Smooth muscle cell (in vitro differentiated cells): ENCODE measurements at regions not wholly inside any gene's neighbourhood (a gene's known extent, or its start where the extent isn't known, plus 50 kb on each side); places are given as distances from the start of the nearest gene placed in this dataset.
"Not testable (repeated sequence)": the region's sequence is repeated elsewhere in the genome, so short reads cannot be mapped to it uniquely, and the experiment has no call there.

Experiments used
- DNase-seq: peaks from one replicate; lab custom pipeline; 2025; ENCODE audit not compliant: unreplicated experiment; lab: John Stamatoyannopoulos, UW
- H2AFZ ChIP-seq: fragments of 200-600 bp; sonication (generic); 2 replicates; pipeline ENCODE4 v1.6.0; 2016; ENCODE audit warnings: antibody characterized with exemption, low read depth, mild to moderate bottlenecking
- H3F3A ChIP-seq: fragments of 200-600 bp; sonication (generic); 2 replicates; pipeline ENCODE4 v1.6.0; 2017; ENCODE audit warnings: antibody characterized with exemption, low read depth
- H3K27ac ChIP-seq: fragments of 200-600 bp; sonication (generic); 2 replicates; pipeline ENCODE4 v1.5.1; 2016; ENCODE audit warnings: low read depth, mild to moderate bottlenecking
- H3K27me3 ChIP-seq: fragments of 200-600 bp; sonication (generic); 2 replicates; pipeline ENCODE4 v1.6.1; 2016; ENCODE audit warnings: low read depth, mild to moderate bottlenecking
- H3K36me3 ChIP-seq: fragments of 200-600 bp; sonication (generic); 2 replicates; pipeline ENCODE4 v1.5.1; 2016; ENCODE audit warnings: low read depth
- H3K4me1 ChIP-seq: fragments of 200-600 bp; sonication (generic); 2 replicates; pipeline ENCODE4 v1.5.1; 2016; ENCODE audit warnings: low read depth
- H3K4me2 ChIP-seq: fragments of 200-600 bp; sonication (generic); 2 replicates; pipeline ENCODE4 v1.6.0; 2016; ENCODE audit warnings: mild to moderate bottlenecking
- H3K4me3 ChIP-seq: fragments of 200-600 bp; sonication (generic); 2 replicates; pipeline ENCODE4 v1.5.1; 2016; ENCODE audit warnings: mild to moderate bottlenecking
- H3K79me2 ChIP-seq: fragments of 200-600 bp; sonication (generic); 2 replicates; pipeline ENCODE4 v1.6.0; 2016; ENCODE audit warnings: low read depth, mild to moderate bottlenecking
- H3K9ac ChIP-seq: fragments of 200-600 bp; sonication (generic); 2 replicates; pipeline ENCODE4 v1.6.0; 2016; ENCODE audit warnings: low read depth
- H3K9me3 ChIP-seq: fragments of 200-600 bp; sonication (generic); replicated peaks from 2 replicates; pipeline ENCODE4 v1.5.1; 2016; ENCODE audit warnings: low read depth
- H4K20me1 ChIP-seq: fragments of 200-600 bp; sonication (generic); 2 replicates; pipeline ENCODE4 v1.6.0; 2016; ENCODE audit warnings: low read depth
- WGBS: methylation state at CpG from one replicate; pipeline ENCODE4 v1.1.7; 2016; ENCODE audit warnings: low lambda C conversion rate; 5-methylcytosine and 5-hydroxymethylcytosine counted together
- TF ChIP-seq, protein P1 (sequence below): fragments of 200-600 bp; sonication (generic); IDR thresholded peaks from 2 replicates; pipeline ENCODE4 v1.5.1; 2017; ENCODE audit warnings: borderline replicate concordance, mild to moderate bottlenecking, antibody characterized with exemption; ENCODE audit not compliant: insufficient read depth, poor library complexity, severe bottlenecking

DNA sequence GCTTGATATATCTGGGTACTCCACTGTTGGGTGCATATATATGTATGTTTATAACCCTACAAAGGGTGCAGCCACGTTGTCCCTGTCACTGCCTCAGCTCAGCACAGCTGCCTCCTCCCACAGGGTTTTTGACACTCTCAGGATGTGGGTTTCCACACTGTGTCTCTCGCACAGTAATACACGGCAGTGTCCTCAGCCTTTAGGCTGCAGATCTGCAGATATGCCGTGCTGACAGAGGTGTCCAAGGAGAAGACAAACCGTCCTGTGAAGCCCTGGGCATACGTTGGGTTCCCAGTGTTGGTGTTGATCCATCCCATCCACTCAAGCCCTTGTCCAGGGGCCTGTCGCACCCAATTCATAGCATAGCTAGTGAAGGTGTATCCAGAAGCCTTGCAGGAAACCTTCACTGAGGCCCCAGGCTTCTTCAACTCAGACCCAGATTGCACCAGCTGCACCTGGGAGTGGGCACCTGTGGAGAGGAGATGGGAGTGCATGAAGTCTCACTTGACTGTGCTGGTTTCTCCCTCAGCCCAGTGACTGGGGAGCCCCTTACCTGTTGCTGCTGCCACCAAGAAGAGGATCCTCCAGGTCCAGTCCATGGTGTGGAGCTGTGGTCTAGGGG is 498.7 kb downstream of the TMEM121 start:
- Histone ChIP-seq H2AFZ (no peak overlapping the region), H4K20me1 (no peaks in the 10 kb centered on the region), H3K36me3 (no peaks in the 10 kb centered on the region), H3K9ac (no peak overlapping the region), H3K9me3 (peaks cover 12% of the 10 kb centered on the region), H3K27me3 (no peaks in the 10 kb centered on the region), H3F3A (no peaks in the 10 kb centered on the region), H3K27ac (no peak overlapping the region), H3K4me2 (no peak overlapping the region), H3K4me3 (no peak overlapping the region), H3K79me2 (no peaks in the 10 kb centered on the region), H3K4me1 (no peaks in the 10 kb centered on the region)
- 46% methylated on average over 7 of the region's 7 CpGs for WGBS
- TF ChIP-seq, protein P1, sequence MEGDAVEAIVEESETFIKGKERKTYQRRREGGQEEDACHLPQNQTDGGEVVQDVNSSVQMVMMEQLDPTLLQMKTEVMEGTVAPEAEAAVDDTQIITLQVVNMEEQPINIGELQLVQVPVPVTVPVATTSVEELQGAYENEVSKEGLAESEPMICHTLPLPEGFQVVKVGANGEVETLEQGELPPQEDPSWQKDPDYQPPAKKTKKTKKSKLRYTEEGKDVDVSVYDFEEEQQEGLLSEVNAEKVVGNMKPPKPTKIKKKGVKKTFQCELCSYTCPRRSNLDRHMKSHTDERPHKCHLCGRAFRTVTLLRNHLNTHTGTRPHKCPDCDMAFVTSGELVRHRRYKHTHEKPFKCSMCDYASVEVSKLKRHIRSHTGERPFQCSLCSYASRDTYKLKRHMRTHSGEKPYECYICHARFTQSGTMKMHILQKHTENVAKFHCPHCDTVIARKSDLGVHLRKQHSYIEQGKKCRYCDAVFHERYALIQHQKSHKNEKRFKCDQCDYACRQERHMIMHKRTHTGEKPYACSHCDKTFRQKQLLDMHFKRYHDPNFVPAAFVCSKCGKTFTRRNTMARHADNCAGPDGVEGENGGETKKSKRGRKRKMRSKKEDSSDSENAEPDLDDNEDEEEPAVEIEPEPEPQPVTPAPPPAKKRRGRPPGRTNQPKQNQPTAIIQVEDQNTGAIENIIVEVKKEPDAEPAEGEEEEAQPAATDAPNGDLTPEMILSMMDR, result no peak
- no peak for DNase-seq

DNA sequence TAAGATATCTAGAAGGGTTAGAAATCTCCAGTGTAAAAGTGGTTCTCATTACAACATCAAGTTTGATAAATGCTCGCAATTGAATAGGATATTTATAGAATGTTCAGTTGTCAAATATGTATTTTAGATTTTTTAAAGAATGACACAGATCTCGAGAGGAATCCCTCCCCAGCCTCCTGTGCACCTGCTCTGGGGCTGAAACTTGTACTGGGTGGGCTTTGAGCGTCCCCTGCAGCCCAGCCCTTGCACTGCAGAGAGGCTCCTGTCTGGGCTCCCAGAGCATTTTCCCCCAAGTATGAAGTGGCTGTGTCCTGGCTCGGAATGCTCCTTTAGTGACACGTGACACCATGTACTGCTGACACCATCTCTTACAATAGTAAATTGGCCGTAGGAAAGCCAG is 499.6 kb downstream of the TMEM121 start:
- no peak overlapping the region for H3K4me3 ChIP-seq
- H3K9me3 ChIP-seq, result peaks cover 9% of the 10 kb centered on the region
- no peak overlapping the region for H3K4me2 ChIP-seq
- H3K9ac ChIP-seq, result no peak overlapping the region
- no peaks in the 10 kb centered on the region for H3K27me3 ChIP-seq
- no peaks in the 10 kb centered on the region for H3F3A ChIP-seq
- DNase-seq, result no peak
- no peak overlapping the region for H2AFZ ChIP-seq
- TF ChIP-seq, protein P1, result no peak
- WGBS, result 53% methylated on average over 6 of the region's 6 CpGs
- no peaks in the 10 kb centered on the region for H3K79me2 ChIP-seq
- H4K20me1 ChIP-seq, result no peaks in the 10 kb centered on the region
- no peak overlapping the region for H3K27ac ChIP-seq
- no peaks in the 10 kb centered on the region for H3K36me3 ChIP-seq
- no peaks in the 10 kb centered on the region for H3K4me1 ChIP-seq

DNA sequence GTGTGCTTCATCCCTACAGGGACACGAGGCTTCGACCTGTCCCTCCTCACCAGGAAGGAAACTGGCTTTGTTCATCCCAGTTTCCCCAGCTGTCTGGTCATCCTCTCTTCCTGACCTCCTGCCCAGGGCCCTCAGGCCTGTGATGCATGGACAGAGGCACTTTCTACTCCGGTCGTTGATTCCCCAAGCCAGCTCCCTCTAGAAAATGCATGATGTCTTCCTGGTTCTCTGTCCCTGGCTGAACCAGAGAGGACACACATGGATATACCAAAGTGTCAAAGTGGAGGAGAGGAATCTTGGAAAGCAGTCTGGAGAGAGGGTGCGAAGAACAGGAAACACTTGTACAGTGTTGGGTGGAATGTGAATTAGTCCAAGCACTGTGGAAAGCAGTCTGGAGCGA is 501.4 kb downstream of the TMEM121 start:
- not testable (repeated sequence) for H3K4me2 ChIP-seq, H3K4me3 ChIP-seq, H3K36me3 ChIP-seq, H4K20me1 ChIP-seq, H3K27me3 ChIP-seq, H3K27ac ChIP-seq, H3K9ac ChIP-seq, H3K9me3 ChIP-seq, DNase-seq, H3F3A ChIP-seq, H2AFZ ChIP-seq, H3K4me1 ChIP-seq, H3K79me2 ChIP-seq
- 85% methylated on average over 6 of the region's 6 CpGs for WGBS

DNA sequence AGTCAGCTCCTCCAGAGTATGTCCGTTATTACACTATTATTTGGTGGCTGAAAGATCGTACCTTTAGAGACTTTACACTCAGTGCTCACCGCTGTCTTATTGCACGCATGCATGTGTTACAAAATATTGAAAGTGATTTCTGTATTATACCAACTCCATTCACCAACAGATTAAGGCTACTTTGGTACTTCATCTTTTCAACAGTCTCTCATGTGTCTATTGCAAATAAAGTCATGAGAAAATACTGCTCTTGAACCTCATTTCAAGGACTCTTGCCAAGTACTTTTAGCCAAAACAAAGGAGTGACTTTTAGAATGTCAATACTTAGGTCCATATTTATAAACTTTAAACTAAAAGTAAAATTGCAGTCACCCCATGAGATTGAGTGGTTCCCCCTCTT is 503.6 kb downstream of the TMEM121 start:
- Histone ChIP-seq H3K27ac (no peak overlapping the region), H3K4me1 (no peaks in the 10 kb centered on the region), H2AFZ (no peak overlapping the region), H3K27me3 (no peaks in the 10 kb centered on the region), H3K4me3 (no peak overlapping the region), H3K36me3 (no peaks in the 10 kb centered on the region), H3F3A (no peaks in the 10 kb centered on the region), H3K79me2 (no peaks in the 10 kb centered on the region), H3K9me3 (peaks cover 2% of the 10 kb centered on the region), H4K20me1 (no peaks in the 10 kb centered on the region), H3K9ac (no peak overlapping the region), H3K4me2 (no peak overlapping the region)
- TF ChIP-seq, protein P1, result no peak
- no peak for DNase-seq
- 79% methylated on average over 4 of the region's 4 CpGs for WGBS
